MCF 10A (cell line): ENCODE measurements at regions not wholly inside any gene's neighbourhood (a gene's known extent, or its start where the extent isn't known, plus 50 kb on each side); places are given as distances from the start of the nearest gene placed in this dataset.

ENCODE experiments used
- BruUV-seq: library from RNA; stranded (reverse); fragments of 400-500 nt; replicated peaks from 2 replicates; lab custom pipeline; 2021; lab: Mats Ljungman, UMichigan
- CTCF ChIA-PET: fragments of 300-600 bp; sonication (Branson Sonifier 250); formaldehyde crosslinking; extraction: SDS; loops from one replicate; lab custom pipeline; 2021; ENCODE audit warnings: antibody characterized with exemption, inconsistent platforms; lab: Yijun Ruan, JAX
- POLR2A ChIA-PET: fragments of 300-600, 350-650 bp; sonication (Branson Sonifier 250); formaldehyde crosslinking; extraction: SDS; loops from one replicate; lab custom pipeline; 2020; ENCODE audit warnings: antibody characterized with exemption, inconsistent platforms; lab: Yijun Ruan, JAX
- DNase-seq: peaks from one replicate; pipeline ENCODE4 v3.0.0-alpha.2; 2018; ENCODE audit not compliant: unreplicated experiment
- H3K27ac Mint-ChIP-seq: one replicate; pipeline ENCODE4 v1.8.0; 2022; ENCODE audit warnings: mild to moderate bottlenecking, low read depth, mixed read lengths; ENCODE audit not compliant: unreplicated experiment
- H3K27me3 Mint-ChIP-seq: one replicate; pipeline ENCODE4 v1.8.0; 2022; ENCODE audit warnings: mixed read lengths; ENCODE audit not compliant: insufficient read depth, unreplicated experiment
- H3K36me3 Mint-ChIP-seq: one replicate; pipeline ENCODE4 v1.8.0; 2022; ENCODE audit warnings: mild to moderate bottlenecking, moderate library complexity, mixed read lengths; ENCODE audit not compliant: insufficient read depth, unreplicated experiment
- H3K4me1 Mint-ChIP-seq: one replicate; pipeline ENCODE4 v1.8.0; 2022; ENCODE audit warnings: mixed read lengths; ENCODE audit not compliant: insufficient read depth, unreplicated experiment
- H3K4me3 Mint-ChIP-seq: one replicate; pipeline ENCODE4 v1.8.0; 2022; ENCODE audit warnings: mild to moderate bottlenecking, moderate library complexity, mixed read lengths; ENCODE audit not compliant: unreplicated experiment
- H3K9me3 Mint-ChIP-seq: one replicate; pipeline ENCODE4 v1.8.0; 2022; ENCODE audit warnings: mixed read lengths; ENCODE audit not compliant: unreplicated experiment
- CTCF ChIP-seq: fragments of 200-600 bp; IDR thresholded peaks from one replicate; pipeline ENCODE4 v1.8.0; 2022; ENCODE audit warnings: antibody characterized with exemption, mild to moderate bottlenecking; ENCODE audit not compliant: unreplicated experiment
- intact Hi-C: fragments of 100-400 bp; cut with micrococcal nuclease; formaldehyde crosslinking; loops from 2 replicates; pipeline ENCODE4 v1.14.1; 2022

GRCh38 chr22:48651981-48652538, 1175.6 kb downstream of the BRD1 start:
- Mint-ChIP-seq H3K27me3 (no peaks in the 10 kb centered on the region), H3K27ac (no peak overlapping the region), H3K4me1 (no peaks in the 10 kb centered on the region), H3K36me3 (no peaks in the 10 kb centered on the region), H3K9me3 (peaks cover 12% of the 10 kb centered on the region), H3K4me3 (no peak overlapping the region)
- no peak for DNase-seq
- POLR2A ChIA-PET: no interaction called here
- intact Hi-C loops: no loop called here
- TF ChIP-seq CTCF: no peak
- no TSS peak for BruUV-seq
- CTCF ChIA-PET: no interaction called here

GRCh38 chr22:48651036-48651890, 1176.4 kb downstream of the BRD1 start:
- POLR2A ChIA-PET: no interaction called here
- Mint-ChIP-seq H3K9me3 (peaks cover 12% of the 10 kb centered on the region), H3K4me1 (no peaks in the 10 kb centered on the region), H3K27ac (no peak overlapping the region), H3K4me3 (no peak overlapping the region), H3K27me3 (no peaks in the 10 kb centered on the region), H3K36me3 (no peaks in the 10 kb centered on the region)
- intact Hi-C loops: no loop called here
- no TSS peak for BruUV-seq
- DNase-seq: no peak
- TF ChIP-seq CTCF: no peak
- CTCF ChIA-PET: no interaction called here

- intact Hi-C loops: no loop called here
- Mint-ChIP-seq H3K36me3 (no peaks in the 10 kb centered on the region), H3K27ac (no peak overlapping the region), H3K9me3 (peaks cover 12% of the 10 kb centered on the region), H3K27me3 (no peaks in the 10 kb centered on the region), H3K4me1 (no peaks in the 10 kb centered on the region), H3K4me3 (no peak overlapping the region)
- no peak for TF ChIP-seq CTCF
- POLR2A ChIA-PET: no interaction called here
- no peak for DNase-seq
- CTCF ChIA-PET: no interaction called here
- BruUV-seq: no TSS peak
Observed at GRCh38 chr22:48650323-48651035, 1177.2 kb downstream of the BRD1 start.

GRCh38 chr22:48649466-48649865, 1178.2 kb downstream of the BRD1 start:
- ChIA-PET POLR2A (interaction anchor here (0.5 kb wide), 1 partner anchor 23 kb away, joined by 3 read pairs; no protein-coding TSS in a partner anchor), CTCF (no interaction called here)
- peaks cover 18% of the 10 kb centered on the region for H3K9me3 Mint-ChIP-seq
- H3K4me1 Mint-ChIP-seq: no peaks in the 10 kb centered on the region
- BruUV-seq: no TSS peak
- H3K4me3 Mint-ChIP-seq: no peak overlapping the region
- intact Hi-C loops: no loop called here
- H3K27me3 Mint-ChIP-seq: no peaks in the 10 kb centered on the region
- H3K36me3 Mint-ChIP-seq: no peaks in the 10 kb centered on the region
- TF ChIP-seq CTCF: no peak
- no peak overlapping the region for H3K27ac Mint-ChIP-seq
- no peak for DNase-seq
